ENCODE measurements at regions not wholly inside any gene's neighbourhood (a gene's known extent, or its start where the extent isn't known, plus 50 kb on each side); places are given as distances from the start of the nearest gene placed in this dataset.
A peak's percentile ranks its signal among the peaks of the same experiment; 100 is the strongest.
"Not testable (repeated sequence)": the region's sequence is repeated elsewhere in the genome, so short reads cannot be mapped to it uniquely, and the experiment has no call there.

DNA sequence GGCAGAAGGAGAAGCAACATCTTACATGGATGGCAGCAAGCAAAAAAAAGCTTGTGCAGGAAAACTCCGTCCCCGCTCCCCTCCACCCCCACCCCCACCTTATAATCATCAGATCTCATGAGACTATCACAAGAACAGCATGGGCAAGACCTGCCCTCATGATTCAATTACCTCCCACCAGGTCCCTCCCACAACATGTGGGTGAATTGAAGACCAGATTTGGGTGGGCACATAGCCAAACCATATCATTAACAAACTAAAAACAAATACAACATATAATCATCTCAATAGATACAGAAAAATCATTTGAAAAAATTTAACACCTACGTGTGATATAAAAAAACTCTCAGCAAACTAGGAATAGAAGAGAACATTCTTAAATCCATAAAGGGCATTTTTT lies 88.8 kb downstream of the BUD13 start:
- no peaks in the 10 kb centered on the region for H3K4me1 ChIP-seq (replicated peaks in 1 of 2)
- intact Hi-C loops (cut with DNase I), result no loop called here
- no peaks in the 10 kb centered on the region for H3K36me3 ChIP-seq (replicated peaks in 1 of 2)
- TF ChIP-seq POLR2A (IDR thresholded peaks at IDR 0.05), result no peak
- TF ChIP-seq, protein P1, sequence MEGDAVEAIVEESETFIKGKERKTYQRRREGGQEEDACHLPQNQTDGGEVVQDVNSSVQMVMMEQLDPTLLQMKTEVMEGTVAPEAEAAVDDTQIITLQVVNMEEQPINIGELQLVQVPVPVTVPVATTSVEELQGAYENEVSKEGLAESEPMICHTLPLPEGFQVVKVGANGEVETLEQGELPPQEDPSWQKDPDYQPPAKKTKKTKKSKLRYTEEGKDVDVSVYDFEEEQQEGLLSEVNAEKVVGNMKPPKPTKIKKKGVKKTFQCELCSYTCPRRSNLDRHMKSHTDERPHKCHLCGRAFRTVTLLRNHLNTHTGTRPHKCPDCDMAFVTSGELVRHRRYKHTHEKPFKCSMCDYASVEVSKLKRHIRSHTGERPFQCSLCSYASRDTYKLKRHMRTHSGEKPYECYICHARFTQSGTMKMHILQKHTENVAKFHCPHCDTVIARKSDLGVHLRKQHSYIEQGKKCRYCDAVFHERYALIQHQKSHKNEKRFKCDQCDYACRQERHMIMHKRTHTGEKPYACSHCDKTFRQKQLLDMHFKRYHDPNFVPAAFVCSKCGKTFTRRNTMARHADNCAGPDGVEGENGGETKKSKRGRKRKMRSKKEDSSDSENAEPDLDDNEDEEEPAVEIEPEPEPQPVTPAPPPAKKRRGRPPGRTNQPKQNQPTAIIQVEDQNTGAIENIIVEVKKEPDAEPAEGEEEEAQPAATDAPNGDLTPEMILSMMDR (IDR thresholded peaks at IDR 0.05), result no peak
- 75 to 86% (median 82%) methylated on average over 3 of the region's 3 CpGs for WGBS, 4 donors
- no peak overlapping the region for H3K4me3 ChIP-seq
- H3K9me3 ChIP-seq (replicated peaks in 1 of 3), result no peaks in the 10 kb centered on the region
- DNase-seq, result no peak
- H3K27me3 ChIP-seq, result no peaks in the 10 kb centered on the region
- no peak overlapping the region for H3K27ac ChIP-seq

DNA sequence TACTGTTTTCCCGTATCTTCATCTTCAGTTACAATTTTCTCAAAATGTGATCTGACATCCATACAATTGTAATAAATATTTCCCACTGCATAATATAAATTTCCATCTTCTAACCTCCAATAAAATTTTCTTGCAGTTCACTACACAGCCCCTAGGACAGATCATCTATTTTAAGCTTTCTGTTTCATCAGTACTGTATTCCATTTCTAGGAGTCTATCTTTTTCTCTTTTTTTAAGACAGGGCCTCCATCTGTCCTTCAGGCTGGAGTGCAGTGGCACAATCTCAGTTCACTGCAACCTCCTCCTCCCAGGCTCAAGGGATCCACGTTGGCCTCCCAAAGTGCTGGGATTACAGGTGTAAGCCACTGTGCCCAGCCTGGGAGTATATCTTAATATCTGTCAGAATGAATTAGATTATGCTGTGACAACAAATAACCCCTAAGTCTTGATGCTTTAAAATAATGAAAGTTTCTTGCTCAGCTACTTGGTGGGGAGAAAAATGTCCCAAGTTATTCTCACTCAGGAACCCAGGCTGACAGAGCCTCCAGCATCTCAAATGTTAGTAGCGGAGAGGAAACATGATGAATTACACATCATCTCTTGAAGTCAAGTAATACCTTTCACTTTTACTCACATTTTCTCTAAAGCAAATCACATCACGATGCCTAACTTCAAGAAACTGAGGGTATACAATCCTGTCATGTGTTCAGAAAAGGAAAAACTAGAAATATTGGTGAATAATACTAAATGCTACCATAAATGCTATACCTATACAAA lies 92.2 kb downstream of the BUD13 start:
- Histone ChIP-seq H3K4me1 (replicated peaks in 1 of 2) (no peaks in the 10 kb centered on the region), H3K9me3 (replicated peaks in 1 of 3) (no peaks in the 10 kb centered on the region), H3K27ac (no peak overlapping the region), H3K27me3 (no peaks in the 10 kb centered on the region), H3K36me3 (replicated peaks in 1 of 2) (no peaks in the 10 kb centered on the region), H3K4me3 (no peak overlapping the region)
- TF ChIP-seq, protein P1 (IDR thresholded peaks at IDR 0.05), result no peak
- no peak for TF ChIP-seq POLR2A (IDR thresholded peaks at IDR 0.05)
- DNase-seq, result no peak
- WGBS, 4 donors, result 69 to 80% (median 76%) methylated on average over 4 of the region's 4 CpGs
- intact Hi-C loops (cut with DNase I), result no loop called here

DNA sequence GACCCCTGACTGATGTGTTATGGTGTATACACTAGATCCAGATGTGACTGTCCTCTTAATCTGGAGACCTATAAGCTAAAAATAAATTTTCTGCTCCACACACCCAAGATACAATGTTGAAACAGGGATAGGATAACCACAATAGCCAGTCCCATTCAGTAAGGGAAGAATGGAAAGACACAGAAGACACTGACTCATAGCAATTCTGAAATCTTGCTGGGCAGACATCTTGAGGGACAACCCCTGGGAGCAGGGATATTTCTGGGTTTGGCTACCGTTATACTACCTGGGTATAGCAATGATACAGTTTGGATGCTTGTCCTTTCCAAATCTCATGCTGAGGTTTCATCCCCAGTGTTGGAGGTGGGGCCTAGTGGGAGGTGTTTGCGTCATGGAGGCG lies 93.9 kb downstream of the BUD13 start:
- no peaks in the 10 kb centered on the region for H3K36me3 ChIP-seq (replicated peaks in 1 of 2)
- intact Hi-C loops (cut with DNase I), result no loop called here
- no peaks in the 10 kb centered on the region for H3K27me3 ChIP-seq
- no peaks in the 10 kb centered on the region for H3K4me1 ChIP-seq (replicated peaks in 1 of 2)
- no peak overlapping the region for H3K4me3 ChIP-seq
- WGBS, 4 donors, result 89 to 90% (median 90%) methylated on average over 3 of the region's 3 CpGs
- no peak for TF ChIP-seq POLR2A (IDR thresholded peaks at IDR 0.05)
- TF ChIP-seq, protein P1 (IDR thresholded peaks at IDR 0.05), result no peak
- no peaks in the 10 kb centered on the region for H3K9me3 ChIP-seq (replicated peaks in 1 of 3)
- H3K27ac ChIP-seq, result no peak overlapping the region
- peak in 1 of 7 donors; percentile 3 for DNase-seq

DNA sequence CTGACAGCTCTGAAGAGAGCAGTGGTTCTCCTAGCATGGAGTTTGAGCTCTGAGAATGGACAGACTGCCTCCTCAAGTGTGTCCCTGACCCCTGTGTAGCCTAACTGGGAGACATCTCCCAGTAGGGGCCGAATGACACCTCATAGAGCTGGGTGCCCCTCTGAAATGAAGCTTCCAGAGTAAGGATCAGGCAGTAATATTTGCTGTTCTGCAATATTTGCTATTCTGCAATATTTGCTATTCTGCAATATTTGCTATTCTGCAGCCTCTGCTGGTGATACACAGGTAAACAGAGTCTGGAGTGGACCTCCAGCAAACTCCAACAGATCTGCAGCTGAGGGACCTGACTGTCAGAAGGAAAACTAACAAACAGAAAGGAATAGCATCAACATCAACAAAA lies 105.5 kb downstream of the BUD13 start:
- H3K27me3 ChIP-seq; H3K36me3 ChIP-seq (replicated peaks in 1 of 2); H3K27ac ChIP-seq; intact Hi-C loops (cut with DNase I); H3K4me1 ChIP-seq (replicated peaks in 1 of 2); H3K4me3 ChIP-seq; H3K9me3 ChIP-seq (replicated peaks in 1 of 3); DNase-seq: not testable (repeated sequence)
- 32 to 44% (median 35%) methylated on average over 1 of the region's 1 CpG; no CpG with 5 or more reads in 1 of the 4 donors for WGBS, 4 donors

DNA sequence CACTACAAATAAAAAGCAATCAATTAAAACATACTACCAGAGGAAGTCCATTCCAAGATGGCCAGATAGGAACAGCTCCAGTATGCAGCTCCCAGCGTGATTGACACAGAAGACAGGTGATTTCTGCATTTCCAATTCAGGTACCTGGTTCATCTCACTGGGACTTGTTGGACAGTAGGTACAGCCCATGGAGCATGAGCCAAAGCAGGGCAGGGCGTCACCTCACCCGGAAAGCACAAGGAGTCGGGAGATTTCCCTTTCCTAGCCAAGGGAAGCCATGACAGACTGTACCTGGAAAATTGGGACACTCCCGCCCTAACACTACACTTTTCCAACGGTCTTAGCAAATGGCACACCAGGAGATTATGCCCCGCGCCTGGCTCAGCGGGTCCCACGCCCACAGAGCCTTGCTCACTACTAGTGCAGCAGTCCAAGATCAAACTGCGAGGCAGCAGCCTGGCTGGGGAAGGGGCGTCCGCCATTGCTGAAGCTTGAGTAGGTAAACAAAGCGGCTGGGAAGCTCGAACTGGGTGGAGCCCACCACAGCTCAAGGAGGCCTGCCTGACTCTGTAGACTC lies 106.0 kb downstream of the BUD13 start:
- not testable (repeated sequence) for H3K4me1 ChIP-seq (replicated peaks in 1 of 2); H3K4me3 ChIP-seq

More for the DNA sequence above, 106.0 kb downstream of the BUD13 start:
- intact Hi-C loops (cut with DNase I); DNase-seq; H3K27ac ChIP-seq; H3K9me3 ChIP-seq (replicated peaks in 1 of 3); H3K27me3 ChIP-seq; H3K36me3 ChIP-seq (replicated peaks in 1 of 2): not testable (repeated sequence)
- WGBS, 4 donors, result 71 to 88% (median 77%) methylated on average over 13 to 15 of the region's 15 CpGs
